Naive B cell (primary cell): ENCODE measurements at regions not wholly inside any gene's neighbourhood (a gene's known extent, or its start where the extent isn't known, plus 50 kb on each side); places are given as distances from the start of the nearest gene placed in this dataset.
A peak's percentile ranks its signal among the peaks of the same experiment; 100 is the strongest.

Experiments
- ATAC-seq, 2 donors: fragments of 150-1000 bp; cut with Tn5 transposase; 2 replicates each; pipeline ENCODE4 v1.10.0; 2021; ENCODE audit warnings: low read depth in 2 of 2, mild to moderate bottlenecking in 2 of 2, moderate library complexity in 2 of 2
- DNase-seq: peaks from one replicate; pipeline ENCODE4 v3.0.0; 2022
- H3K27ac Mint-ChIP-seq, 6 donors: one replicate each; pipeline ENCODE4 v1.8.0; 2020 to 2022; ENCODE audit warnings: mild to moderate bottlenecking in 6 of 6, mixed read lengths in 6 of 6, moderate library complexity in 5 of 6, inconsistent platforms in 2 of 6
- H3K27me3 Mint-ChIP-seq, 3 donors: one replicate each; pipeline ENCODE4 v1.8.0; 2021 to 2022; ENCODE audit warnings: mixed read lengths in 3 of 3, mild to moderate bottlenecking in 1 of 3
- H3K36me3 Mint-ChIP-seq, 2 donors: one replicate each; pipeline ENCODE4 v1.8.0; 2020 to 2022; ENCODE audit warnings: mixed read lengths in 2 of 2, inconsistent platforms in 1 of 2, mild to moderate bottlenecking in 1 of 2
- H3K4me1 Mint-ChIP-seq, 3 donors: one replicate each; pipeline ENCODE4 v1.8.0; 2020 to 2022; ENCODE audit warnings: mixed read lengths in 3 of 3, inconsistent platforms in 1 of 3, mild to moderate bottlenecking in 1 of 3, moderate library complexity in 1 of 3
- H3K4me3 Mint-ChIP-seq, 8 donors: one replicate each; pipeline ENCODE4 v1.8.0; 2020 to 2022; ENCODE audit warnings: mild to moderate bottlenecking in 8 of 8, mixed read lengths in 8 of 8, moderate library complexity in 8 of 8, inconsistent platforms in 2 of 8
- H3K9me3 Mint-ChIP-seq, 7 donors: one replicate each; pipeline ENCODE4 v1.8.0; 2020 to 2022; ENCODE audit warnings: mixed read lengths in 7 of 7, mild to moderate bottlenecking in 5 of 7, inconsistent platforms in 2 of 7, moderate library complexity in 1 of 7

DNA sequence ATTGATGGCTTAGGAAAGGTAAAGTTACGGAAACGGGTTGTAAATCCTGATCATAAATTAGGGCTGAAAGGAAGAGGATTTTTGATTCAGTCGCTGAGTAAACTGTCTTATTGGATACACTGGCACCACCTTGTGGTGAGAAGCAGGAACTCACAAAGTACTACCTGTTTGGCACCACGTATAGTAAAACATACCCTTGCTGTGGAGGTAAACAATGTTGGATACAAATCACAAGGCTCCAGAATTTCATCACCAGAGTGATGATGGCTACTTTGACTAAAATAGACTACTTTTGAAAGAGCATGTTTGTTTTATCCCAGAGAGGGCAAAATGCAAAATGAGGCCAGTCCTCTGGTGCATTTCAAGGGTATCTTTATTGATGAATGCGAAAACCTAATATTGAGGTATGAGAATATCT lies 216.9 kb downstream of the IGSF11 start:
- Mint-ChIP-seq H3K27me3 (peaks cover 8 to 22% (median 11%) of the 10 kb centered on the region in 3 donors), H3K4me1 (no peaks in the 10 kb centered on the region), H3K9me3 (peaks cover 0 to 2% (median 0%) of the 10 kb centered on the region in 7 donors), H3K36me3 (no peaks in the 10 kb centered on the region), H3K27ac (no peak overlapping the region), H3K4me3 (no peak overlapping the region)
- DNase-seq (peak; percentile 11), ATAC-seq (no peak)

DNA sequence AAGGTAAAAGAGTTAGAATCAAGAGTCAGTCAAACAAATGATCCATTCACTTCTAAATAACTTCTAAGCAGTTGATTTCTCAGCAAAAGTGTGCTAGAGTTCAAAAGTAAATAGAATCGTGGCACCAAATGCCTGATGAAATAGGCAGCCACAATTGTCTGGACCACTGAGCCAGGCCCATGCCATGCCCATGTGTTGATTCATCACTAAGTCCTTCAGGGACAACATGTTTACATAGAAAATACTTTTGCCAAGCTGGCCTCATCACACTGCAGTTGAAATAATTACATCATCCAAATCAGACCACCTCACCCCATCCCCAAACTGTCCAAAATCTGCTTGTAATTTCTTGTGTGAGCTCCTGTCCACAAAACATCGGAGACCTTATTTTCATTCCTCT lies 216.3 kb downstream of the IGSF11 start:
- Mint-ChIP-seq H3K27ac (no peak overlapping the region), H3K27me3 (peaks cover 8 to 22% (median 11%) of the 10 kb centered on the region in 3 donors), H3K36me3 (no peaks in the 10 kb centered on the region), H3K4me3 (no peak overlapping the region), H3K4me1 (no peaks in the 10 kb centered on the region), H3K9me3 (peaks cover 0 to 2% (median 0%) of the 10 kb centered on the region in 7 donors)
- ATAC-seq = no peak
- DNase-seq = no peak

DNA sequence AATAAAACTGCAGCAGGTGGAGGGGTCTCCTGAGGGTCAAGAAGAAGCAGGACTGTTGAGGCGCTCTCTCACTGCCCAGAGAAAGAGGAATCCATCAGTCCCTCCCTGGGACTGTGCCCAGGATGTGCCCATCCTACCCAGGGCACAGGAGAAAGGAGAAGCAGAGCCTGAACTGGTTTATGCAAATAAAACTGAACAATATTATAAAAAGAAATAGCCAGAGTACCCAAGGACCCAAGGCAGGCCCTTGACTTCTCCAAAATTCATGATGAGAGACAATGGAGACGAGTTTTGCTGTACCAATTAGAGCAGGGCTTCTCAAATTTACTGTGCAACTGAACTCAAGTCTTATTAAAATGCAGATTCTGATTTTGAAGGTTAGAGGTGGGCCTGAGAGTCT lies 211.0 kb downstream of the IGSF11 start:
- Mint-ChIP-seq H3K4me3 (no peak overlapping the region), H3K9me3 (no peaks in the 10 kb centered on the region), H3K27me3 (peaks cover 0 to 7% (median 0%) of the 10 kb centered on the region in 3 donors), H3K4me1 (no peaks in the 10 kb centered on the region), H3K36me3 (no peaks in the 10 kb centered on the region), H3K27ac (peak overlapping the region in 1 of 6 donors; percentile 14)
- DNase-seq = no peak
- ATAC-seq = no peak

DNA sequence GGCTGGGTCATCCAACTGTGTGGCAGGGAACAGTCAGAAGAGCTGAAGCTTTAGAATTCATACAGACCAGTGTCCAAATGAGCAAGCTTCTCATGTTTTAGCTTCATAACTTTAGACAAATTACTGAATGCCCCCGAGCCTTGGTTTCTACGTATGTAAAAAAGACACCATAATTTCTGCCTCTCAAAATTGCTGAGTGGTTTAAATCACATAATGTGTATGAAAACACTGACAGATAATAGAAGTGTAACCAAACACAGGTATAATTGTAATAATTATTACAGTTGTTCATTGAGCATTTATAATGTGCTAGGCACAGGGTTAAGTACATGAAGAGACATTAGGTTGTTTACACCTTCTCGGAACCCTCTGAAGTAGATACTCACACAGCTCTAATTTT lies 207.2 kb downstream of the IGSF11 start:
- H3K4me3 Mint-ChIP-seq = no peak overlapping the region
- no peaks in the 10 kb centered on the region for H3K9me3 Mint-ChIP-seq
- H3K4me1 Mint-ChIP-seq = no peaks in the 10 kb centered on the region
- H3K27me3 Mint-ChIP-seq = peaks cover 0 to 7% (median 4%) of the 10 kb centered on the region in 3 donors
- H3K36me3 Mint-ChIP-seq = no peaks in the 10 kb centered on the region
- DNase-seq = no peak
- H3K27ac Mint-ChIP-seq = no peak overlapping the region
- no peak for ATAC-seq

DNA sequence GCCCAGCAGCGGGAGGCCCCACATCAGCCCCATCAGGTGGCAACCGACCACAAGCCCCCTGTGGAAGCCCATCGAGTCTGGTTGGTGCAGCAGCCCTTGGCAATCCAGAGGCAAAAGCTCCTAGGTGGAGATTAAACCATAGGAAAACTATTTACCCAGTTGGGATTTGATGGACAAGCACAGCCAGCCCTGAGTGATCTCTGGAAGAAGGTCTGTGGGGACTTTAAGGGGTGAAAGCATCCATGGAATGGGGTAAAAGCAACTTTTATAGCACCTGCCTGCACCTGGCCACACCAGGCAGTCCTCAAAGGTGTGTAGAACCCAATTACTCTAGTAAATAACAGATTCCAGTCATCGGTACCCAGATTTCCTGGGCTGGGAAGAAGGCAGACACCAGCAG lies 206.3 kb downstream of the IGSF11 start:
- no peak overlapping the region for H3K4me3 Mint-ChIP-seq
- no peaks in the 10 kb centered on the region for H3K4me1 Mint-ChIP-seq
- peaks cover 0 to 7% (median 4%) of the 10 kb centered on the region in 3 donors for H3K27me3 Mint-ChIP-seq
- ATAC-seq (no peak), DNase-seq (no peak)
- no peak overlapping the region for H3K27ac Mint-ChIP-seq
- H3K9me3 Mint-ChIP-seq = no peaks in the 10 kb centered on the region
- no peaks in the 10 kb centered on the region for H3K36me3 Mint-ChIP-seq

DNA sequence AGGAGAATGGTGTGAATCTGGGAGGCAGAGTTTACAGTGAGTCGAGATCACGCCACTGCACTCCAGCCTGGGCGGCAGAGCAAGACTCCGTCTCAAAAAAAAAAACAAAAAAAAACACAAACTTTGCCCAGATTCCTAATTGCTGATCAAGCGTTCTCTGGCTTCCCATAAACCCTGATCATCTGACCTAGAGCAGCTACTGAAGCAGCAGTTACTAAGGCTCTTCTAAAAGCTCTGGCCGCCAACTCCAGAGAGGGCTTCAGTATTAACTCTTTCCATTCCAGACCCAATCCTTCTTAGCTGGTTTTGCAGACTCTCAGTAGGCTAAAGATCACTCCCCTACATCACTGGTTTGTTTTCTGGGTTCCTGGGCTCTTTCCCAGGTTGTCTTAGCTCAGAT lies 201.6 kb downstream of the IGSF11 start:
- ATAC-seq = no peak
- H3K4me3 Mint-ChIP-seq = no peak overlapping the region
- H3K9me3 Mint-ChIP-seq = peaks cover 0 to 14% (median 4%) of the 10 kb centered on the region in 7 donors
- no peak for DNase-seq
- H3K4me1 Mint-ChIP-seq = no peaks in the 10 kb centered on the region
- H3K27me3 Mint-ChIP-seq = peaks cover 0 to 11% (median 4%) of the 10 kb centered on the region in 3 donors
- H3K27ac Mint-ChIP-seq = no peak overlapping the region
- H3K36me3 Mint-ChIP-seq = no peaks in the 10 kb centered on the region

DNA sequence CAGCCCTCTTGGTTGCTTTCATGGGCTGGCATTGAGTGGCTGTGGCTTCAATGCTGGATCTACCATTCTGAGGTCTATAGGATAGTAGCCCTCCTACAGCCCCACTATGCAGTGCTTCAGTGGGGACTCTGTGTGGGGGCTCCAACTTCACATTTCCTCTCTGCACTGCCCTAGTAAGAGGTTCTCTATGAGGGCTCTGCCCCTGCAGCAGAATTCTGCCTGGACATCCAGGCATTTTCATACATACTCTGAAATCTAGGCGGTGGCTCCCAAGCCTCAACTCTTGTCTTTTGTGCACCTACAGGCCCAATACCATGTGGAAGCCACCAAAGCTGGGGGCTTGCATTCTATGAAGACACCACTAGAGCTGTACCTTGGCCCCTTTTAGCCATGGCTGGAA lies 195.8 kb downstream of the IGSF11 start:
- no peak for ATAC-seq
- H3K4me3 Mint-ChIP-seq = no peak overlapping the region
- H3K4me1 Mint-ChIP-seq = no peaks in the 10 kb centered on the region
- peaks cover 0 to 18% of the 10 kb centered on the region in 2 donors for H3K36me3 Mint-ChIP-seq
- H3K27ac Mint-ChIP-seq = peak overlapping the region in 1 of 6 donors; percentile 5
- peaks cover 0 to 11% (median 0%) of the 10 kb centered on the region in 3 donors for H3K27me3 Mint-ChIP-seq
- H3K9me3 Mint-ChIP-seq = peaks cover 8 to 61% (median 29%) of the 10 kb centered on the region in 7 donors
- DNase-seq = no peak

DNA sequence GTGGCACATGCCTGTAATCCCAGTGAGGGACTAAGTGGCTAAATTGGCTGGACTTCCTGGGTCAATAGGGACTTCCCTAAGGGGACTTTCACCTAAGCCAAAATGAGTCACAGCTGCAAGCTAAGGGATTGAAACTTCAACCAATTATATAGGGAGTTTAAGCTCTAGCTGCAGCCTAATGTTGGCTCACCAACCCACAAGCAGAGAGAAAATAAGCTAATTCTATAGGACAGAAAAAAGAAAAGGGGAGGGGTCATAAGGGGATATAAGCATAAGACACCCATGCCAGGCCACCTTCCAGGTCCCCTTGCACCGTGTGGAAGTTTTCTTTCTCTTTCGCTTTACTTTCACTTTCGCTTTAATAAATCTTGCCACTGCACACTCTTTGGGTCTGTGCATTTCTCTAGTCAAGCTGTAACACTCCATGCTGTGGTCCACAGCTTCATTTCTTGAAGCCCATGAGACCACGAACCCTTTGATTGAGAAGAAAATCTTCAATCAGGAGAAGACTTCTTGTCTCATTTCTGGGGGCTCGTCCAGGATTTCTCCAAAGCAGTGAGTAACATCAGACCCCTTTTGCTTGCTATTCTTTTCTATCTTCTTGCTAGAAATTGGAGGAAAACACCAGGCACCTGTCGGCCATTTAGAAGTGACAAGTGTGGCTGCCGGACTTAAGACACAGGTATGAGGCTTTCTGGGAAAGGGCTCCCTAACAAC lies 192.3 kb downstream of the IGSF11 start:
- H3K4me1 Mint-ChIP-seq = no peaks in the 10 kb centered on the region
- DNase-seq (no peak), ATAC-seq (no peak)
- no peak overlapping the region for H3K27ac Mint-ChIP-seq
- H3K27me3 Mint-ChIP-seq = no peaks in the 10 kb centered on the region
- H3K9me3 Mint-ChIP-seq = peaks cover 8 to 70% (median 33%) of the 10 kb centered on the region in 7 donors
- H3K4me3 Mint-ChIP-seq = no peak overlapping the region
- peaks cover 0 to 25% of the 10 kb centered on the region in 2 donors for H3K36me3 Mint-ChIP-seq

DNA sequence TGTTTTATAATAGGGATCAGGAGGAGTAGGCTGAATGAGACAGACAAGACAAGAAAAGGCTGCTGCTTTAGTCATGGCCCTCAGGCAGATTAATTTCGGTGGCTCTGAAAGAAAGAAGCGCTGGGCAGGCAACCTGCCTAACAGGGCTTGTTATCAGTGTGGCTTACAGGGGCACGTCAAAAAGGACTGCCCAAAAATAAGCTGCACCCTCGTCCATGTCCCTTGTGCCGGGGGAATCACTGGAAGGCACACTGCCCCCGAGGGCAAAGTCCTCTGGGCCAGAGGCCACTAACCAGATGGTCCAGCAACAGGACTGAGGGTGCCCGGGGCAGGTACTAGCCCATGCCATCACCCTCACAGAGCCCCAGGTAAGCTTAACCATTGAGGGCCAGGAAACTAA lies 188.5 kb downstream of the IGSF11 start:
- Mint-ChIP-seq H3K4me3 (no peak overlapping the region), H3K27ac (no peak overlapping the region), H3K4me1 (no peaks in the 10 kb centered on the region), H3K36me3 (peaks cover 0 to 14% of the 10 kb centered on the region in 2 donors), H3K27me3 (no peaks in the 10 kb centered on the region), H3K9me3 (peaks cover 0 to 37% (median 30%) of the 10 kb centered on the region in 7 donors)
- no peak for DNase-seq
- no peak for ATAC-seq
